Esophagus muscularis mucosa (tissue), 4 donors: ENCODE measurements at regions not wholly inside any gene's neighbourhood (a gene's known extent, or its start where the extent isn't known, plus 50 kb on each side); places are given as distances from the start of the nearest gene placed in this dataset.

ENCODE experiments used
- DNase-seq: peaks from one replicate; pipeline ENCODE4 v3.0.0-alpha.2; 2017; ENCODE audit errors: extremely low spot score
- H3K27ac ChIP-seq, 4 donors: fragments of 200-600 bp; sonication (generic); replicated peaks in 1 of 4; 1 replicate in 3 of 4; 2 replicates in 1 of 4; pipeline ENCODE4 v1.5.1; 2016 to 2019; ENCODE audit warnings: mild to moderate bottlenecking in 1 of 4
- H3K27me3 ChIP-seq, 4 donors: fragments of 200-600 bp; sonication (generic); one replicate each; pipeline versions ENCODE4 v1.5.1 to v1.6.0; 2016 to 2019
- H3K36me3 ChIP-seq, 4 donors: fragments of 200-600 bp; sonication (generic); one replicate each; pipeline ENCODE4 v1.5.1; 2016 to 2019
- H3K4me1 ChIP-seq, 4 donors: fragments of 200-600 bp; sonication (generic); one replicate each; pipeline ENCODE4 v1.5.1; 2016 to 2019
- H3K4me3 ChIP-seq, 4 donors: fragments of 200-600 bp; sonication (generic); 1 replicate in 2 of 4; 2 replicates in 2 of 4; pipeline ENCODE4 v1.5.1; 2016 to 2019; ENCODE audit warnings: mild to moderate bottlenecking in 4 of 4, moderate library complexity in 1 of 4
- H3K9me3 ChIP-seq, 4 donors: fragments of 200-600 bp; sonication (generic); 1 replicate in 3 of 4; 2 replicates in 1 of 4; pipeline ENCODE4 v1.5.1; 2016 to 2019
- EP300 ChIP-seq: sonication (generic); formaldehyde crosslinking; IDR thresholded peaks from one replicate; pipeline ENCODE4 v1.6.1; 2017; ENCODE audit warnings: antibody characterized with exemption
- POLR2A ChIP-seq: fragments of 450-650 bp; IDR thresholded peaks from one replicate; pipeline ENCODE4 v1.6.1; 2017; ENCODE audit warnings: antibody characterized with exemption, moderate library complexity, mild to moderate bottlenecking, low read depth
- POLR2AphosphoS5 ChIP-seq, 2 donors: sonication (generic); formaldehyde crosslinking; IDR thresholded peaks; one replicate each; pipeline ENCODE4 v1.6.1; 2017; ENCODE audit warnings: antibody characterized with exemption in 2 of 2
- WGBS: methylation state at CpG from one replicate; pipeline ENCODE4 v1.1.5; 2018; 5-methylcytosine and 5-hydroxymethylcytosine counted together
- intact Hi-C: fragments of 100-400 bp; cut with DNase I; formaldehyde crosslinking; loops from one replicate; pipeline ENCODE4 v1.15.1; 2023
- TF ChIP-seq, protein P1 (sequence below), 3 experiments: fragments of 200-600 bp in 2 of 3; fragments of 450-650 bp in 1 of 3; sonication (generic) in 2 of 3; IDR thresholded peaks; one replicate each; pipeline ENCODE4 v1.5.1; 2017 to 2019; ENCODE audit warnings: antibody characterized with exemption in 3 of 3, mild to moderate bottlenecking in 2 of 3, moderate library complexity in 1 of 3

DNA sequence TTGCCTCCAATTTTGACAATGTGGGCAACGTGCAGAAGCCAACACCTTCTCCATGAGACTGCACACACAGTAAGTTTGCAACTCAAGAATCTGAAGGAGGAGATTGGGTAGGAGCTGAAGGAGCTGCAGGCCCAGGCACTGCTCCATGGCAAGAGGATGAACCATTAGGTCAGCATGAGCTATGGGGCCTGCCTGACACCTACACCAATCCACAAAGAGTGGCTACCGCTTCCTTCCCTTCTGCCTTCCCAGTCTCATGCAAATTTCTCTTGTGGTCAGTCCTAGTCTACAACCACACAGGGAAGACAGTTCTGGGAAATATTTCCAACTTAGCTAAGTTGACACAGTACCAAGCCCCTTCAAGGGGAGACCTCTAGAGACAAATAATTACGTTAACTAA, 142.0 kb upstream of the ADO start:
- no peak for TF ChIP-seq POLR2A
- TF ChIP-seq, protein P1, sequence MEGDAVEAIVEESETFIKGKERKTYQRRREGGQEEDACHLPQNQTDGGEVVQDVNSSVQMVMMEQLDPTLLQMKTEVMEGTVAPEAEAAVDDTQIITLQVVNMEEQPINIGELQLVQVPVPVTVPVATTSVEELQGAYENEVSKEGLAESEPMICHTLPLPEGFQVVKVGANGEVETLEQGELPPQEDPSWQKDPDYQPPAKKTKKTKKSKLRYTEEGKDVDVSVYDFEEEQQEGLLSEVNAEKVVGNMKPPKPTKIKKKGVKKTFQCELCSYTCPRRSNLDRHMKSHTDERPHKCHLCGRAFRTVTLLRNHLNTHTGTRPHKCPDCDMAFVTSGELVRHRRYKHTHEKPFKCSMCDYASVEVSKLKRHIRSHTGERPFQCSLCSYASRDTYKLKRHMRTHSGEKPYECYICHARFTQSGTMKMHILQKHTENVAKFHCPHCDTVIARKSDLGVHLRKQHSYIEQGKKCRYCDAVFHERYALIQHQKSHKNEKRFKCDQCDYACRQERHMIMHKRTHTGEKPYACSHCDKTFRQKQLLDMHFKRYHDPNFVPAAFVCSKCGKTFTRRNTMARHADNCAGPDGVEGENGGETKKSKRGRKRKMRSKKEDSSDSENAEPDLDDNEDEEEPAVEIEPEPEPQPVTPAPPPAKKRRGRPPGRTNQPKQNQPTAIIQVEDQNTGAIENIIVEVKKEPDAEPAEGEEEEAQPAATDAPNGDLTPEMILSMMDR (IDR thresholded peaks at IDR 0.05) = no peak
- TF ChIP-seq EP300 = no peak
- TF ChIP-seq POLR2AphosphoS5 (IDR thresholded peaks at IDR 0.05) = no peak
- no peak overlapping the region for H3K27ac ChIP-seq
- no peaks in the 10 kb centered on the region for H3K9me3 ChIP-seq
- no peak overlapping the region for H3K4me3 ChIP-seq
- no peaks in the 10 kb centered on the region for H3K36me3 ChIP-seq
- H3K27me3 ChIP-seq = peaks cover 0 to 4% (median 0%) of the 10 kb centered on the region in 4 donors
- H3K4me1 ChIP-seq = no peaks in the 10 kb centered on the region
- 87% methylated on average over 3 of the region's 3 CpGs for WGBS
- intact Hi-C loops = no loop called here
- no peak for DNase-seq

DNA sequence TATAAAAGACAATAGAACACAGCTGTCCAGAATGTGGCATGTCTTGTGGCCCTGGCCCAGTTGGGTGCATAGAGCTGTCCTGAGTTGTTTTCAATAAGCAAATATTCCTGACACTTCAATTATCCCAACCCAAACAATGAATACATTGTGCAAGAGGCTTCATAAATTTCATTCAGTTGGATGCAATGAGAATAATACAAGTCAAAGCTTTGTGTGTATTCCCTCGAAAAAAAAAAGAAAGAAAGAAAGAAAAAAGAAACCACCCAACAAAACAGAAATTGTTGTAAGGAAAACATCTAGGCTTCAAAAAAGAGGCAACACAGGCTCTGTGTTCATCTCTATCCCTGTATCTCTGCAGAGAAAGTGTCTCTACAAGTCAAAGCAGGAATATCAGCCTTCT, 138.7 kb upstream of the ADO start:
- Histone ChIP-seq H3K4me3 (no peak overlapping the region), H3K27me3 (no peaks in the 10 kb centered on the region), H3K27ac (no peak overlapping the region), H3K36me3 (no peaks in the 10 kb centered on the region), H3K9me3 (no peaks in the 10 kb centered on the region), H3K4me1 (no peaks in the 10 kb centered on the region)
- intact Hi-C loops = no loop called here
- no peak for DNase-seq
- 73% methylated on average over 1 of the region's 1 CpG for WGBS
- TF ChIP-seq POLR2AphosphoS5 (IDR thresholded peaks at IDR 0.05) (no peak), EP300 (no peak), POLR2A (no peak)
- TF ChIP-seq, protein P1 (IDR thresholded peaks at IDR 0.05) = no peak

DNA sequence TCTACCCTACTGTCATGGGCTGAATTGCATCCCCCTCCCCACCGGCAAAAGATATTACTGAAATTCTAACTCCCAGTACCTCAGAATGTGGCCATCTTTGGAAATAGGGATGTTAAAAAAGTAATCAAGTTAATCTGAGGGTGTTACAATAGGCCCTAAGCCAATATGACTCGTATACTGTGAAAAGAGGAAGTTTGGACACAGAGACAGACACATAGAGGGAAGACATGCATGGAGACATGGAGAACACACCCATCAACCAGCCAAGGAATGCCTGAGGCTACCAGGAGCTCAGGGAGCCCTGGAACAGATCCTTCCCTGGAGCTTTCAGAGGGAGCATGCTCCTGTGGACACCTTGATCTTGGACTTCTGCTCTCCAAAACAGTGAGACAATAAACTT, 138.2 kb upstream of the ADO start:
- intact Hi-C loops = no loop called here
- WGBS = 77% methylated on average over 2 of the region's 2 CpGs

DNA sequence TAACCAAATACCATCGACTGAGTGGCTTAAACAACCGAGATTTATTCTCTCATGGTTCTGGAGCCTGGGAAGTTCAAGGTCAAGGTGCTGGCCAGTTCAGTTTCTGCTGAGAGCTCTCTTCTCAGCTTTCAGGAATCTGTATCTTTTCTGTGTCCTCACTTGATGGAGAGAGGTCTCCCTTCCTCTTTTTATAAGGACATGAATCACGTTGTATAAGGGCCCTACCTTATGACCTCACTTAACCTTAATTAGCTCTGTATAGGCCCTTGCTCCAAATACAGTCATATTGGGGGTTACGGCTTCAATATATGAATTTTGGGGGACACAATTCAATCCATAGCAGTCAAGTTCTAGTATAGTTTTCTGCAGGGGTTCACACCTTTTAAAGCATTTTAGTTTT, 135.2 kb upstream of the ADO start:
- H3K4me3 ChIP-seq = no peak overlapping the region
- DNase-seq = no peak
- TF ChIP-seq POLR2A (no peak), POLR2AphosphoS5 (IDR thresholded peaks at IDR 0.05) (no peak), EP300 (no peak)
- TF ChIP-seq, protein P1 (IDR thresholded peaks at IDR 0.05) = no peak
- H3K36me3 ChIP-seq = no peaks in the 10 kb centered on the region
- H3K27ac ChIP-seq = no peak overlapping the region
- 68% methylated on average over 4 of the region's 4 CpGs for WGBS
- no peaks in the 10 kb centered on the region for H3K27me3 ChIP-seq
- no peaks in the 10 kb centered on the region for H3K4me1 ChIP-seq
- H3K9me3 ChIP-seq = no peaks in the 10 kb centered on the region
- intact Hi-C loops = no loop called here

More for the DNA sequence above, 138.2 kb upstream of the ADO start:
- no peaks in the 10 kb centered on the region for H3K9me3 ChIP-seq
- no peaks in the 10 kb centered on the region for H3K36me3 ChIP-seq
- H3K4me1 ChIP-seq = no peaks in the 10 kb centered on the region
- no peak overlapping the region for H3K4me3 ChIP-seq
- H3K27me3 ChIP-seq = no peaks in the 10 kb centered on the region
- TF ChIP-seq POLR2AphosphoS5 (IDR thresholded peaks at IDR 0.05) (no peak), EP300 (no peak), POLR2A (no peak)
- TF ChIP-seq, protein P1 (IDR thresholded peaks at IDR 0.05) = no peak
- H3K27ac ChIP-seq = no peak overlapping the region
- DNase-seq = no peak

DNA sequence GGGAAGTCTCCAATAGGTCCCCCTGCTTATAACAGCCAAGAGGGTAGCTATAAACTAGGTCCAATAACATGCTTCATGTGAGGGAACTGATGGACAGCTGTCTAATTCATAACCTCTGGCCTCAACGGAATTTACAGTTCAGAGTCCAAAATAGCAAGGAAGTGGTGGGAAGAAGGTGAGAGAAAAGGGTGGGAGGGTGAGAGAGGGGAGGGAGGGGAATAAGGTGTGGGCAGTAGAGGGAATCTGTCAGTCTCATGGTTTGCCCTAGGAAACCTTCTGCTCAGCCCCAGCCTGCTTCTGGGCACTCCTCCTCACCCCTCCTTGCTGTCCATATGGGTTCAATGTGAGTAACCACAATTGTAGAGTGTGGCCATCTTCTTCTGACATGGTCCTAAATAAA, 133.4 kb upstream of the ADO start:
- no peaks in the 10 kb centered on the region for H3K27me3 ChIP-seq
- H3K27ac ChIP-seq = no peak overlapping the region
- no peak overlapping the region for H3K4me3 ChIP-seq
- no peaks in the 10 kb centered on the region for H3K9me3 ChIP-seq
- WGBS = 57% methylated on average over 1 of the region's 1 CpG
- TF ChIP-seq POLR2A = no peak
- TF ChIP-seq EP300 = no peak
- TF ChIP-seq, protein P1 (IDR thresholded peaks at IDR 0.05) = no peak
- no peaks in the 10 kb centered on the region for H3K4me1 ChIP-seq
- DNase-seq = no peak
- intact Hi-C loops = no loop called here
- no peaks in the 10 kb centered on the region for H3K36me3 ChIP-seq
